Endothelial cell (in vitro differentiated cells): ENCODE measurements at regions not wholly inside any gene's neighbourhood (a gene's known extent, or its start where the extent isn't known, plus 50 kb on each side); places are given as distances from the start of the nearest gene placed in this dataset.
"Not testable (repeated sequence)": the region's sequence is repeated elsewhere in the genome, so short reads cannot be mapped to it uniquely, and the experiment has no call there.

Experiments
- DNase-seq: peaks from one replicate; pipeline ENCODE4 v3.0.0; 2021; ENCODE audit warnings: low spot score
- H3K27ac Mint-ChIP-seq: one replicate; pipeline ENCODE4 v1.8.0; 2021; ENCODE audit warnings: mixed read lengths, inconsistent platforms; ENCODE audit not compliant: unreplicated experiment
- H3K27me3 Mint-ChIP-seq: one replicate; pipeline ENCODE4 v1.8.0; 2021; ENCODE audit warnings: mild to moderate bottlenecking, moderate library complexity, mixed read lengths, inconsistent platforms; ENCODE audit not compliant: unreplicated experiment
- H3K36me3 Mint-ChIP-seq: one replicate; pipeline ENCODE4 v1.8.0; 2021; ENCODE audit warnings: mild to moderate bottlenecking, low read depth, mixed read lengths, inconsistent platforms; ENCODE audit not compliant: unreplicated experiment
- H3K4me1 Mint-ChIP-seq: one replicate; pipeline ENCODE4 v1.8.0; 2021; ENCODE audit warnings: mild to moderate bottlenecking, mixed read lengths, inconsistent platforms; ENCODE audit not compliant: unreplicated experiment
- H3K4me3 Mint-ChIP-seq: one replicate; pipeline ENCODE4 v1.8.0; 2021; ENCODE audit warnings: mild to moderate bottlenecking, mixed read lengths, inconsistent platforms; ENCODE audit not compliant: unreplicated experiment
- H3K9me3 Mint-ChIP-seq: one replicate; pipeline ENCODE4 v1.8.0; 2021; ENCODE audit warnings: mixed read lengths, inconsistent platforms; ENCODE audit not compliant: unreplicated experiment
- TF ChIP-seq, protein P1 (sequence below): fragments of 200-600 bp; sonication (generic); IDR thresholded peaks from one replicate; pipeline ENCODE4 v1.5.0; 2021; ENCODE audit warnings: antibody characterized with exemption; ENCODE audit not compliant: unreplicated experiment

DNA sequence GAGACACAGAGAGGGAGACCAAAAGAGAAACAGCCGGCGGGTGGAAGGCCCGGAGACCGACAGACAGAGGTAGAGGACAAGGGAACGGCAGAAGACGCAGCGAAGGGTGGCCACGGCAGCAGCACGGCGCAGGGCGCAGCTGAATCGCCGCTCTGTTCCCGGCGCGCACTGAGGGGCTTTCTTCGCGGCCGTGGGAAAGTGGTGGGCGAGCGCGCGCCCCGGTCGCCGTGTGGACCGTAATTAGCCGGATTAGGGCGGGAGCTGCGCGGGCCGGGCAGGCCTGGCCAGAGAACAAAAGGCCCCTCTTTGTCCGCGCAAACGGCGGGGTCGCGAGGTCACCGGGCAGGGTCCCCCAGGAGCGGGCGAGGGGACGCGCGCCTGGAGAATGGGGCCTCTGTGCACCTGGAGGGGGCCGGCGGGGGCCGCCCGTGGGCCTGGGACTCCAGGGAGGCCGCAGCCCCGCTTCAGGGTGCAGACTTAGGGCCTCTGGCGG, 158.3 kb downstream of the ZFP36L2 start:
- Mint-ChIP-seq H3K36me3 (peaks cover 9% of the 10 kb centered on the region), H3K27ac (no peak overlapping the region), H3K4me3 (no peak overlapping the region), H3K9me3 (peaks cover 5% of the 10 kb centered on the region), H3K27me3 (peaks cover 7% of the 10 kb centered on the region), H3K4me1 (peaks cover 2% of the 10 kb centered on the region)
- DNase-seq = no peak
- TF ChIP-seq, protein P1, sequence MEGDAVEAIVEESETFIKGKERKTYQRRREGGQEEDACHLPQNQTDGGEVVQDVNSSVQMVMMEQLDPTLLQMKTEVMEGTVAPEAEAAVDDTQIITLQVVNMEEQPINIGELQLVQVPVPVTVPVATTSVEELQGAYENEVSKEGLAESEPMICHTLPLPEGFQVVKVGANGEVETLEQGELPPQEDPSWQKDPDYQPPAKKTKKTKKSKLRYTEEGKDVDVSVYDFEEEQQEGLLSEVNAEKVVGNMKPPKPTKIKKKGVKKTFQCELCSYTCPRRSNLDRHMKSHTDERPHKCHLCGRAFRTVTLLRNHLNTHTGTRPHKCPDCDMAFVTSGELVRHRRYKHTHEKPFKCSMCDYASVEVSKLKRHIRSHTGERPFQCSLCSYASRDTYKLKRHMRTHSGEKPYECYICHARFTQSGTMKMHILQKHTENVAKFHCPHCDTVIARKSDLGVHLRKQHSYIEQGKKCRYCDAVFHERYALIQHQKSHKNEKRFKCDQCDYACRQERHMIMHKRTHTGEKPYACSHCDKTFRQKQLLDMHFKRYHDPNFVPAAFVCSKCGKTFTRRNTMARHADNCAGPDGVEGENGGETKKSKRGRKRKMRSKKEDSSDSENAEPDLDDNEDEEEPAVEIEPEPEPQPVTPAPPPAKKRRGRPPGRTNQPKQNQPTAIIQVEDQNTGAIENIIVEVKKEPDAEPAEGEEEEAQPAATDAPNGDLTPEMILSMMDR = no peak

DNA sequence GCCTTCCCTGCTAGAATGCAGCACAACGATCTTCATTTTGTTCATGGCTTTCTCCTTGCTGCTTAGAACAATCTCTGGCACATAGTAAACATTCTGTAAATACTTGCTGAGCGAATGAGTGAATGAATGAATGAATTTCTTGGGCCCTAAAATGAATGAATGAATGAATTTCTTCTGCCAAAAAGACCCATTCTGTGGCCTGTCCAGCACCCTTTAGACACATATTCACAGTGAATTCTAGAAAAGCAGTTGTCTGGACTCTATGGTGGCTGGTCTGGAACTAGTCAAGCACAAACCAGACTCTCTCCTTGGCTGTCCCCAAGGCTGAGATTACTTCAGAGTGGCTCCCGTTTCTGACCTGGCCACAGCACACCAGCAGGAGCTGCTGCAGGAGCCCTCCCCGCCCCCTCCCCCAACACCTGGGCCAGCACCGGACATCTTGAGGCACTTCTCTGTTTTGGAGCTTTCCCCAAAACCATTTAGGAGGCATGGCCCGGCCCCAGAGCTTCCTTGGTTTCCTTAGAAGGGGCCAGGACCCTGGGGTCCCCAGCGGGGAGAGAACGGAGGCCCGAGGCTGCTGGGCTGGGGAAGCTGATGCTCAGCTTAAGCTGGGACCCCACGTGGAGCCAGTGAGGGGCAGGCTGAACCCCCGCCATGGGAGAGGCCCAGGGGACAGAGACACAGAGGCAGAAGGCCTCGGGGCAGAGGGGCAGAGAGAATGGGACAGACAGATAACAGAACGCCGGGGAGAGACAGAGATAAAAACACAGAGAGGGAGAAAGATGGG, 159.0 kb downstream of the ZFP36L2 start:
- Mint-ChIP-seq H3K27ac (no peak overlapping the region), H3K36me3 (peaks cover 9% of the 10 kb centered on the region), H3K27me3 (peaks cover 7% of the 10 kb centered on the region), H3K4me3 (no peak overlapping the region), H3K4me1 (peaks cover 2% of the 10 kb centered on the region), H3K9me3 (peaks cover 5% of the 10 kb centered on the region)
- TF ChIP-seq, protein P1 = no peak
- no peak for DNase-seq

DNA sequence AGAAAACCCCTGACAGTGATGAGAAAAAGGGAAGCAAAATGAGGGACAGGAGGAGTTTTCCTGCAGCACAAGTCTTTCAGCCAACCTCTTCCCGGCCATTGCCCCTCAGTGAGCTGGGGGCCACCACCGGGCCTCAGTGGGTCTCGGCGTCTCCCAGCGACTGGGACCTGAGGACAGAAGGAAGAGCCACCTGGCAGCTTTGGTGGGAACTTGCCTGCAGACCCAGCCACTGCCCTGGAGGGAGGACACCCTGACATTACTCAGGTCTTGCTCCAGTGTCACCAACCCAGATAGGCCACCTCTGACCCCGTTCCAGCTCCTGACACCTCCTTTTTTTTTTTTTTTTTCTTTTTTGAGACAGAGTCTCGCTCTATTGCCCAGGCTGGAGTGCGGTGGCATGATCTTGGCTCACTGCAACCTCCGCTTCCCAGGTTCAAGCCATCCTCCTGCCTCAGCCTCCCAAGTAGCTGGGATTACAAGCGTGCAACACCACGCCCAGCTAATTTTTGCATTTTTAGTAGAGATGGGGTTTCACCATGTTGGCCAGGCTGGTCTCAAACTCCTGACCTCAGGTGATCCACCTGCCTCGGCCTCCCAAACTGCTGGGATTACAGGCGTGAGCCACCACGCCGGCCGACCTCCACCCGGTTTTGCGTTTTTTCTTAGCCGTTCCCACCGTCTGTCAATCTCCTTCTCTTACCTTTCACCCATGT, 159.7 kb downstream of the ZFP36L2 start:
- not testable (repeated sequence) for H3K9me3 Mint-ChIP-seq, H3K4me3 Mint-ChIP-seq, DNase-seq, H3K4me1 Mint-ChIP-seq, H3K36me3 Mint-ChIP-seq, H3K27ac Mint-ChIP-seq, H3K27me3 Mint-ChIP-seq

DNA sequence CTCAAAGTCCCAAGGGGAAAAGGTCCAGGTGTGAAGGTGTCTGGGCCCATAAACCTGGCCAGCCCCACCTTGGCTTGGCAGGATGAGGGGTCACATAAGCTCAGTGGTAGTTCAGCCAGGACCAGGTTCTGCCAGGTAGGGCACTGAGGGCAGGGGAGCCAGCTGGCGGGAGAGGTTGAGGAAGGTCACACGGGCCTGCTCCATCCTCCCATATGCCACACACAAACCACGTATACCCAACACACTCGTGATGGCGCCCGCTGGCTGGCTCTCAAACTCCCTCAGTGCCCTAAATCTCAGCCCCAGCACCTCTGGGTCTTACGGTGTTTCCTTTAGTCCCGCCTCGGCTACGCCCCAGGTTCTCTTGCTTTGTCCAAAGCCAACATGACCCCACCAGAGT, 160.5 kb downstream of the ZFP36L2 start:
- Mint-ChIP-seq H3K36me3 (peaks cover 14% of the 10 kb centered on the region), H3K4me1 (peaks cover 2% of the 10 kb centered on the region), H3K4me3 (no peak overlapping the region), H3K27ac (no peak overlapping the region), H3K27me3 (peaks cover 7% of the 10 kb centered on the region), H3K9me3 (peaks cover 8% of the 10 kb centered on the region)
- TF ChIP-seq, protein P1 = no peak
- DNase-seq = no peak

DNA sequence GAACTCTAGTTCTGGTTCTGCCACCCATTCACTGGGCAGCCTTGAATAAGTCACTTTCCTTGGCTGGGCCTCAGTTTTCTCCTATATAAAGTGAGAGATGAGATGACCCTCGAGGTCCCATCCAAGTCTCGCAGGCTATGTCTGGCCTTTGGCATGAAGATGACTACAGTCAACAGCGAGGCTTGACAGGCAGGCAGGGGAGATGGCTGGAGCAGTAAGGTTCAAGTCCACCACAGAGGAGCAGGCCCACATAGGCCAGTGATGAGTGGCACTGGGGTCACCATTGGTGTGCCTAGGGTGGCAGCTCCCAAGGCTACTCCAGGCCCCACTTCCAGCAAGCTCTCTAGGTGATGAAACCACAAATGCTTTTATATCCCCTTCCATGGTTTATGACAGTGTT, 161.4 kb downstream of the ZFP36L2 start:
- no peak for DNase-seq
- no peak overlapping the region for H3K27ac Mint-ChIP-seq
- TF ChIP-seq, protein P1 = no peak
- H3K9me3 Mint-ChIP-seq = peaks cover 10% of the 10 kb centered on the region
- peaks cover 15% of the 10 kb centered on the region for H3K36me3 Mint-ChIP-seq
- H3K4me1 Mint-ChIP-seq = no peaks in the 10 kb centered on the region
- peaks cover 8% of the 10 kb centered on the region for H3K27me3 Mint-ChIP-seq
- H3K4me3 Mint-ChIP-seq = no peak overlapping the region

DNA sequence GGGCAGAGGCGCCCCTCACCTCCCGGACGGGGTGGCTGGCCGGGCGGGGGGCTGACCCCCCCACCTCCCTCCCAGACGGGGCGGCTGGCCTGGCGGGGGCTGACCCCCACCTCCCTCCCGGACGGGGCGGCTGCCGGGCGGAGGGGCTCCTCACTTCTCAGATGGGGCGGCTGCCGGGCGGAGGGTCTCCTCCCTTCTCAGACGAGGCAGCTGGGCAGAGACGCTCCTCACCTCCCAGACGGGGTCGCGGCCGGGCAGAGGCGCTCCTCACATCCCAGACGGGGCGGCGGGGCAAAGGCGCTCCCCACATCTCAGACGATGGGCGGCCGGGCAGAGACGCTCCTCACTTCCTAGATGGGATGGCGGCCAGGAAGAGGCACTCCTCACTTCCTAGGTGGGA, 163.3 kb downstream of the ZFP36L2 start:
- H3K9me3 Mint-ChIP-seq, H3K4me1 Mint-ChIP-seq, H3K27ac Mint-ChIP-seq, DNase-seq, H3K4me3 Mint-ChIP-seq, H3K27me3 Mint-ChIP-seq: not testable (repeated sequence)
- peaks cover 15% of the 10 kb centered on the region for H3K36me3 Mint-ChIP-seq
